Adrenal gland (tissue), 9 donors: ENCODE measurements at regions not wholly inside any gene's neighbourhood (a gene's known extent, or its start where the extent isn't known, plus 50 kb on each side); places are given as distances from the start of the nearest gene placed in this dataset.

Source experiments
- DNase-seq, 7 donors: peaks; one replicate each; pipeline ENCODE4 v3.0.0-alpha.2; 2019 to 2020
- H3K27ac ChIP-seq, 5 donors: fragments of 200-600 bp; sonication (generic) in 4 of 5; 1 replicate in 3 of 5; 2 replicates in 2 of 5; pipeline versions ENCODE4 v1.5.1 to v1.8.0; 2016 to 2020; ENCODE audit warnings: mild to moderate bottlenecking in 1 of 5
- H3K27me3 ChIP-seq: fragments of 200-600 bp; 2 replicates; pipeline ENCODE4 v1.8.0; 2021
- H3K36me3 ChIP-seq, 2 donors: fragments of 200-600 bp; replicated peaks in 1 of 2; 1 replicate in 1 of 2; 2 replicates in 1 of 2; pipeline versions ENCODE4 v1.5.1 to v1.8.0; 2018 to 2022
- H3K4me1 ChIP-seq, 2 donors: fragments of 200-600 bp; replicated peaks in 1 of 2; 1 replicate in 1 of 2; 2 replicates in 1 of 2; pipeline versions ENCODE4 v1.5.1 to v1.8.0; 2018 to 2021
- H3K4me3 ChIP-seq, 4 donors: fragments of 200-600 bp; sonication (generic) in 3 of 4; one replicate each; pipeline ENCODE4 v1.5.1; 2016 to 2018
- H3K9me3 ChIP-seq, 3 donors: fragments of 200-600 bp; sonication (generic) in 1 of 3; replicated peaks in 1 of 3; 1 replicate in 2 of 3; 2 replicates in 1 of 3; pipeline versions ENCODE4 v1.5.1 to v1.8.0; 2016 to 2021
- POLR2A ChIP-seq, 2 donors: fragments of 450-650 bp; IDR thresholded peaks; one replicate each; pipeline ENCODE4 v1.6.1; 2017; ENCODE audit warnings: antibody characterized with exemption in 2 of 2, mild to moderate bottlenecking in 2 of 2, moderate library complexity in 1 of 2
- whole genome bisulfite sequencing, 4 donors: extraction: QIAGEN DNeasy Blood & Tissue Kit in 2 of 4; methylation state at CpG; one replicate each; pipeline versions ENCODE4 v1.1.5 to v1.1.7; 2013 to 2017; 5-methylcytosine and 5-hydroxymethylcytosine counted together
- intact Hi-C, 2 donors: fragments of 100-400 bp; cut with DNase I; formaldehyde crosslinking; loops; one replicate each; pipeline versions ENCODE4 v1.14.1 to v1.15.0; 2022 to 2023
- TF ChIP-seq, protein P1 (sequence below), 6 experiments: fragments of 450-650 bp in 4 of 6; fragments of 200-600 bp in 2 of 6; sonication (generic) in 1 of 6; IDR thresholded peaks; 1 replicate in 5 of 6; 2 replicates in 1 of 6; pipeline versions ENCODE4 v1.5.1 to v1.8.0; 2016 to 2021; ENCODE audit warnings: antibody characterized with exemption in 6 of 6, mild to moderate bottlenecking in 2 of 6, moderate library complexity in 1 of 6
- donor health status: healthy with polysubstance abuse.
- donor health status: Bipolar disorder and iron deficiency.
- donor health status: DM: yes; HTN: yes; CAD: no.
- donor health status: DM: no; HTN: no; CAD: no.
- donor health status: DM: no; HTN: no; CAD: no.

DNA sequence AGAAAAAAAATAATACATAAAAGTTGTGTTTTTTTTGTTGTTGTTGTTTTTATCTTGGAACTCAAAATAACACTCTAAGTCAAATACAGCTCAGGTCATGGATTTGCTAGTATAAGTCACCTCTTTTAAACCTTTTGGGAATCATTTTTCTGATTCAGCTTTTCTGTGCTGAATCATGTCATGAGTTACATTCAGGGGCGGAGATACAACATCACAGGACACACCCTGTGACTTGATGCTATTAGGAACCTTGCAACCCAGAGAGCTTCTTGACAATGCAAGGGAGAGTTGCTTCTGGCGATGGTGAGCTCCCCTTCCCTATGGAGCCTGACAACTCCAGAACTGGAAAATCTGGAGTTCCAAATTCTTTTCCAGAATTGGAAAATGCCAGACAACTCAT is 358.3 kb upstream of the C16orf82 start:
- no peak for TF ChIP-seq POLR2A (IDR thresholded peaks at IDR 0.05)
- TF ChIP-seq, protein P1, sequence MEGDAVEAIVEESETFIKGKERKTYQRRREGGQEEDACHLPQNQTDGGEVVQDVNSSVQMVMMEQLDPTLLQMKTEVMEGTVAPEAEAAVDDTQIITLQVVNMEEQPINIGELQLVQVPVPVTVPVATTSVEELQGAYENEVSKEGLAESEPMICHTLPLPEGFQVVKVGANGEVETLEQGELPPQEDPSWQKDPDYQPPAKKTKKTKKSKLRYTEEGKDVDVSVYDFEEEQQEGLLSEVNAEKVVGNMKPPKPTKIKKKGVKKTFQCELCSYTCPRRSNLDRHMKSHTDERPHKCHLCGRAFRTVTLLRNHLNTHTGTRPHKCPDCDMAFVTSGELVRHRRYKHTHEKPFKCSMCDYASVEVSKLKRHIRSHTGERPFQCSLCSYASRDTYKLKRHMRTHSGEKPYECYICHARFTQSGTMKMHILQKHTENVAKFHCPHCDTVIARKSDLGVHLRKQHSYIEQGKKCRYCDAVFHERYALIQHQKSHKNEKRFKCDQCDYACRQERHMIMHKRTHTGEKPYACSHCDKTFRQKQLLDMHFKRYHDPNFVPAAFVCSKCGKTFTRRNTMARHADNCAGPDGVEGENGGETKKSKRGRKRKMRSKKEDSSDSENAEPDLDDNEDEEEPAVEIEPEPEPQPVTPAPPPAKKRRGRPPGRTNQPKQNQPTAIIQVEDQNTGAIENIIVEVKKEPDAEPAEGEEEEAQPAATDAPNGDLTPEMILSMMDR (IDR thresholded peaks at IDR 0.05), result no peak
- Histone ChIP-seq H3K27ac (no peak overlapping the region), H3K36me3 (no peaks in the 10 kb centered on the region), H3K9me3 (no peaks in the 10 kb centered on the region), H3K4me1 (no peaks in the 10 kb centered on the region), H3K4me3 (no peak overlapping the region), H3K27me3 (no peaks in the 10 kb centered on the region)
- intact Hi-C loops, result no loop called here
- 72 to 100% (median 81%) methylated on average over 2 of the region's 2 CpGs for WGBS, 4 donors
- no peak for DNase-seq

DNA sequence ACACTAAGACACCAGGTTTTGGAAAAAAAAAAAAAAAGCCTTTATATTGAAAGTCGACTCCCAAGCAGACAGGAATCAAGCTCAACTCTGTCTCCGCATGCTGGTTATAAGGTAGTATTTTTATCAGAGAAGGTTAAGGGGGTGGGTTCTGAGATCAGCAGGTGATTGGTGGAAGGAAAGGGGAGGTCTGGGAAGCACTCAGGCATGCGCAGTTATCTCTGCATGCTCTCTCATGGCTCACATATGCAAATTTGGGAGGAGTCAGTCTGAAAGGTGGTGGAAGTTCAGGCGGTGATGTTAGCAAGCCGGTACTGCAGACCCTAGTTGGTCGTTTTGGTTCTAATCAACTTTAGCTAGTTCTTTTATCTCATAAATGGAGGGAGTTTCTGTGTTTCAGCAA is 357.6 kb upstream of the C16orf82 start:
- no peaks in the 10 kb centered on the region for H3K9me3 ChIP-seq
- WGBS, 4 donors, result 67 to 72% (median 70%) methylated on average over 6 of the region's 6 CpGs
- DNase-seq, result no peak
- no peak for TF ChIP-seq POLR2A (IDR thresholded peaks at IDR 0.05)
- TF ChIP-seq, protein P1 (IDR thresholded peaks at IDR 0.05), result no peak
- intact Hi-C loops, result no loop called here
- H3K27ac ChIP-seq, result no peak overlapping the region
- H3K4me1 ChIP-seq, result no peaks in the 10 kb centered on the region
- no peak overlapping the region for H3K4me3 ChIP-seq
- no peaks in the 10 kb centered on the region for H3K27me3 ChIP-seq
- no peaks in the 10 kb centered on the region for H3K36me3 ChIP-seq

DNA sequence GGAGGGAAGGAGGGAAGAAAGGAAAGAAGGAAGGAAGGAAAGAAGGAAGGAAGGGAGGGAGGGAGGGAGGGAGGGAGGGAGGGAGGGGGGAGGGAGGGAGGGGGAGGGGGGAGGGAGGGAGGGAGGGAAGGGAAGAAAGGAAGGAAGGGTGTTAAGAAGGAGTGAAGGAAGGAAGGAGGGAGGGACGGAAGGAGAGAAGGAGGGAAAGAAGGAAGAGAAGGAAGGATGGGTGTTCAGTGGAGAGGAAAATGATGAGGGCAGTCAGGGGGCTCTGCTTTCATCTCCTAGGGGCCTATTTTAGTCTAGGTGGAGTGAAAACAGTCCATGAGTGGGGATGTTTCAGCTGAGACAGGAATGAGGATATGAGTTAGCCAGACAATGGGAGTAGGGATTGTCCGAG is 357.0 kb upstream of the C16orf82 start:
- intact Hi-C loops, result no loop called here
- H3K36me3 ChIP-seq, result no peaks in the 10 kb centered on the region
- WGBS, 4 donors, result 67 to 93% (median 82%) methylated on average over 2 of the region's 2 CpGs

DNA sequence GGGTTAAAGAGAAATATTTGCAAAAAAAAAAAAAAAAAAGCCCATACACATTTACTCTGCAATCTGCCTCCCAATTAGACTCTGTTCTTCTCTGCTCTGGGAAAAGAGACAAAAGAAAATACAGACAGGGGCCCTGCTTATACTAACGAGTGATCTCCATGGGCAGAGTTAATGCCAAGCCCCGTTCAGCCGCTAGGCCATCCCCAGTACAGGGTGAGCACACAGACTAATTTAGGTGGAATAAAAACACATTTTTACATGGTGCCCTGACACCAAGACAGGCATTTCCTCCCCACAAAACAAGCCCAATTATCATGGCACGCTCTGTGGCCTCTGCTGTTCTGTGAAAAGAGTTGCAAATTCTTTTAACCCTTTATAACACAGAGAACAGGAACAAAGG is 356.3 kb upstream of the C16orf82 start:
- H3K27ac ChIP-seq, result no peak overlapping the region
- 9 to 30% (median 22%) methylated on average over 4 of the region's 4 CpGs for WGBS, 4 donors
- H3K27me3 ChIP-seq, result no peaks in the 10 kb centered on the region
- no peak for DNase-seq
- no peaks in the 10 kb centered on the region for H3K9me3 ChIP-seq
- TF ChIP-seq, protein P1 (IDR thresholded peaks at IDR 0.05), result no peak
- TF ChIP-seq POLR2A (IDR thresholded peaks at IDR 0.05), result no peak
- H3K4me3 ChIP-seq, result no peak overlapping the region
- no peaks in the 10 kb centered on the region for H3K4me1 ChIP-seq
- no peaks in the 10 kb centered on the region for H3K36me3 ChIP-seq
- intact Hi-C loops, result no loop called here

More for the DNA sequence above, 357.0 kb upstream of the C16orf82 start:
- TF ChIP-seq, protein P1 (IDR thresholded peaks at IDR 0.05), result no peak
- TF ChIP-seq POLR2A (IDR thresholded peaks at IDR 0.05), result no peak
- DNase-seq, result no peak
- H3K4me1 ChIP-seq, result no peaks in the 10 kb centered on the region
- H3K9me3 ChIP-seq, result no peaks in the 10 kb centered on the region
- no peaks in the 10 kb centered on the region for H3K27me3 ChIP-seq
- H3K4me3 ChIP-seq, result no peak overlapping the region
- H3K27ac ChIP-seq, result no peak overlapping the region
